Activated CD8-positive, alpha-beta memory T cell treated with anti-CD3 and anti-CD28 coated beads for 36 hours (primary cell): ENCODE measurements at regions not wholly inside any gene's neighbourhood (a gene's known extent, or its start where the extent isn't known, plus 50 kb on each side); places are given as distances from the start of the nearest gene placed in this dataset.
"Not testable (repeated sequence)": the region's sequence is repeated elsewhere in the genome, so short reads cannot be mapped to it uniquely, and the experiment has no call there.

ENCODE experiments used
- CTCF ChIA-PET: fragments of 350-600 bp; sonication (Branson Sonifier 250); formaldehyde crosslinking; loops from one replicate; lab custom pipeline; 2021; ENCODE audit warnings: antibody characterized with exemption; lab: Charles Lee
- POLR2A ChIA-PET: fragments of 350-600 bp; sonication (Branson Sonifier 250); formaldehyde crosslinking; loops from one replicate; lab custom pipeline; 2021; ENCODE audit warnings: antibody characterized with exemption; lab: Charles Lee

GRCh38 chrX:46198858-46199257 lies 346.4 kb downstream of the ZNF674 start:
- ChIA-PET CTCF (no interaction called here), POLR2A (no interaction called here)

DNA sequence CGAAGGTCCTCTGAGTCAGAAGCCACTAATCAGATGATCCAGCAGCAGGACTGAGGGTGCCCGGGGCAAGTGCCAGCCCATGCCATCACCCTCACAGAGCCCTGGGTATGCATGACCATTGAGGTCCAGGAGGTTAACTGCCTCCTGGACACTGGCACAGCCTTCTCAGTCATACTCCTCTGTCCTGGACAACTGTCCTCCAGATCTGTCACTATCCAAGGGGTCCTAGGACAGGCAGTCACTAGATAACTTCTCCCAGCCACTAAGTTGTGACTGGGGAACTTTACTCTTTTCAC lies 358.5 kb downstream of the ZNF674 start:
- CTCF ChIA-PET, POLR2A ChIA-PET: not testable (repeated sequence)

DNA sequence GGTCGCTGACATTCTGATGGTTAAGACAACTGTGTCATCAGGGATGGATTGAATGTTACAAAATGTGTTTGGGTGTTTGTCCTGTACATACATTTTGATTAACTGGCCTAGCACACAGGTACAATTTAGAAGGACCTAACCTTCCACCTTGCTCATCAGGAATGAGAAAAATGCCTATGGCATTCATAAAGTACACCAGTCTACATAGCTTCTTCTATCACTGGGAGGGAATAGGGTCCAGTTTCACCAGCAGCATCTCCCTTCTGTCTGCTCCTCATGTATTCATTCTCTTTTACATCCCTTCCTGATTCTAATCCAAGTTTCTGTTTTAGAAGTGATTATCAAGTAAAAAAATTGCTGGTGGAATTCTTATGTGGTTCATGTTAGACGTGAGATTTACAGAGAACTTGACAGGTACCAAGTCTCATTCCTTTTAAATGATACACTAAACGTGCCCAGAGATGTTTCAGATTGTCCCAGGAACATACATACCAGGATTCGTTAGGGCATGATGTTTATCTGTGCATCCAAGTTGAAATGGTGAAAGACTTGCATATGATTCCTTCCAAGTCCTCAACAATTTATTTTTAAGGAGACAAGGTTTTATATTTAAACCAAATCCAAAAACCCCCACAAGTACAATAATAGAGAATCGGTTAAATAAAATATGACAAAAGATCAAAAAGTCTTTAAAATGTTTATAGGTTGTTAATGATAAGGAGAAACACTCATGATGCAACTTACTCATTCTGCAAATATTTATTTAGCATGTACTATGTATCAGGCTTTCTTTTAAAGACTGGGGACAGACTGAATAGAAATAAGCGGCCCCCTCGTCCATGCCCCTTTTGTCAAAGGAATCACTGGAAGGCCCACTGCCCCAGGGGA lies 359.1 kb downstream of the ZNF674 start:
- POLR2A ChIA-PET = no interaction called here

DNA sequence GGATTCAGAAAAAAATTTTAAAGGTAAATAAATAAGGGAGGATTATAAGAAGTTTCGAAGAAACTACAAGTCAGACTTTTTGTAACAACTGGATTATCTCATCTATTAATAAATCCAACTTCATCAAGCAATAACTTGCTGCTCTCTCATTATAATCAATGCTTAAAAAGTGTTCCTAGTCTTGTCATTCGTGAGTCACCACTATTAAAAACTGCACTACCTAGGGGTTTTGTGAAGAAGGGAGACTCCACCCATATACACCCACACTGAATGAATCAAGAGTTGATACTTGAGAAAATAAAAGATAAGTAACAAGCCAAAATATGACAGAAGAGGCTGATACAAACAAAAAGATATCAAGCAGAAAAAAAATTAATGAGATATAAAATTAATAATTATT lies 360.5 kb downstream of the ZNF674 start:
- ChIA-PET CTCF (no interaction called here), POLR2A (no interaction called here)

More for the DNA sequence above, 359.1 kb downstream of the ZNF674 start:
- CTCF ChIA-PET = no interaction called here

DNA sequence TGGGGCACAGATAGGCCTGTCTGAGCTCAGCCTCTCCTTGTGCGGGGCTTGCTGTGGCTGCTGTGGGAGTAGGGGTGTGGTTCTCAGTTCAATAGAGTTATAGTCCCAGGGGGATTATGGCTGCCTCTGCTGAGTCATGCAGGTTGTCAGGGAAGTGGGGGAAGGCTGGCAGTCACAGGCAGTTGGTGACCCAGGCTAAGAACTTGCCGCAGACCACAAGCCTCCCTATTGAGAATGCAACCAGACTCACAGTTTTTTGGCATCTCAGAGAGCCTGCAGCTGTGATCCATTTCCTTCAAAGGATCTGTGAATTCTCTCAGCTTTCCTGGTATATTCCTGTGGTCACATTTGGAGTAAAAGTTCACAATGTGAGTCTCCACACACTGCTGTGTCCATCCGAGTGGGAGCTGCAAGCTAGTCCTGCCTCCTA lies 364.9 kb downstream of the ZNF674 start:
- ChIA-PET CTCF (no interaction called here), POLR2A (no interaction called here)

GRCh38 chrX:46179748-46180147 lies 365.5 kb downstream of the ZNF674 start:
- ChIA-PET POLR2A (no interaction called here), CTCF (no interaction called here)

DNA sequence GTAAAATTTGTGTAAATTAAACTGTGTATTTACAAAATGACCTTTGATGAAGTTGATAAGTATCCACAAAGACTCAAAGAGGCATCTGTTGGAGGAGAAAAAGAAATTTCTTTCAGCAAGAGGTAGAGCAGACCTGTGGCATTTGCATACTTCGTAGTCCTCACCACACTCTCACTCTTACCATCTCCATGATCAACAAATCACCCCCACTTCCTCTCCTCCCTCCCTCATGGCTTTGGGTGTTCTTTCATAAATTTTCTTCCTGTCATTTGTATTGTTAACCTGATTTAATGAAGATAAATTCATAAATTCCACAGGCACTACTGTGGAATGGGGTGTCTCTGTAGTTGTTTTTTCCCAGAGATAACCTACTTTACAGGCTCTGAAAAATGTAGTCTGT lies 366.5 kb downstream of the ZNF674 start:
- CTCF ChIA-PET = no interaction called here
- POLR2A ChIA-PET = no interaction called here

DNA sequence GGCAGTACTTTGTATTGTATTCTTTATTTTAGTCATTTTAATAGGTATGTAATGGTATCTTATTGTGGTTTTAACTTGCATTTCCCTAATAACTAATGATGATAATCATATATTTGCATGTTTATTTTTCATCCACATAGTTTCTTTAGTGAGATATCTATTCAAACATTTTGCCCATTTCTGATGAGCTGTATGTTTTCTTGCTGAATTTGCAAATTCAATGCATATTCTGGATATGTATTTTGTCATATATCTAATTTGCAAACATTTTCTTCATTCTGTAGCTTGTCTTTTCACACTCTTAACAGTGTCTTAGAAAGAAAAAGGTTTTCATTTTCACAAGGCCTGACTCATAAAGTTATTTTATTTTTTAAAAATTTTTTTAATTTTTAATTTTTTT lies 372.1 kb downstream of the ZNF674 start:
- ChIA-PET CTCF (no interaction called here), POLR2A (no interaction called here)

GRCh38 chrX:46171457-46171856 lies 373.8 kb downstream of the ZNF674 start:
- POLR2A ChIA-PET, CTCF ChIA-PET: not testable (repeated sequence)

- CTCF ChIA-PET = no interaction called here
- POLR2A ChIA-PET = no interaction called here
These were observed 375.4 kb downstream of the ZNF674 start for GRCh38 chrX:46169808-46170207.

- CTCF ChIA-PET = no interaction called here
These were observed 377.0 kb downstream of the ZNF674 start for GRCh38 chrX:46168254-46168653.

GRCh38 chrX:46165866-46166265 lies 379.4 kb downstream of the ZNF674 start:
- POLR2A ChIA-PET = no interaction called here
- CTCF ChIA-PET = no interaction called here

More at GRCh38 chrX:46168254-46168653, 377.0 kb downstream of the ZNF674 start:
- POLR2A ChIA-PET = no interaction called here

- ChIA-PET POLR2A (no interaction called here), CTCF (no interaction called here)
These were observed 379.8 kb downstream of the ZNF674 start for GRCh38 chrX:46165411-46165810.

DNA sequence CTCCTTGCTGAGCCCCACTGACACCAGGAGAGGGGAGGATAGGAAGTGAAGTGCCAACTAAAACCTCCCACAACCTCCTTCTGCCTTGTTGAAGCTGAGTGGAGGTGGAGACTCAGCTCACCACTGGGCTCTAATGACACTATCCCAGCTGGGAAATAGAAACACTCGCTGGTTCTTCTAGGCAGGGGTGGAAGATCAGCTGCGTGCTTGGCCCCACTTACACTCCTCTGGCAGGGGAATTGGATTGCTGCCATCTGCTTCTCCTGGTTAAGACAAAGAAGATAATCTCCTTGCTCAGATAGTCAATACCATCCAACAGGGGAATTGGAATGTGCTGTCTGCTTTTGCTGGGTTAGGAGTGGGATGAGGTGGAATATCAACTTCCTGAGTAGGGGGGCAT lies 392.5 kb downstream of the ZNF674 start:
- POLR2A ChIA-PET = no interaction called here
- CTCF ChIA-PET = no interaction called here

- POLR2A ChIA-PET, CTCF ChIA-PET: not testable (repeated sequence)
These were observed 393.9 kb downstream of the ZNF674 start for GRCh38 chrX:46151332-46151731.

DNA sequence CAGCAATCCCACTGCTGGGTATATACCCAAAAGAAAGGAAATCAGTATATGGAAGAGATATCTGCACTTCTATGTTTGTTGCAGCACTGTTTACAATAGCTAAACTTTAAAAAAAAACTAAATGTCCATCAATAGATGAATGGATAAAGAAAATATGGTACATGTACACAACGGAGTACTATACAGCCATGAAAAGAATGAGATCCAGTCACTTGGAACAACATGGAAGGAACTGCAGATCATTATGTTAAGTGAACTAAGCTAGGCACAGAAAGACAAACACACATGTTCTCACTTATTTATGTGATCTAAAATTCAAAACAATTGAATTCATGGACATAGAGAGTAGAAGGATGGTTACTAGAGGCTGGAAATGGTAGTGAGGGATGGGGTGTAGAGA lies 400.7 kb downstream of the ZNF674 start:
- POLR2A ChIA-PET = no interaction called here
- CTCF ChIA-PET = no interaction called here

DNA sequence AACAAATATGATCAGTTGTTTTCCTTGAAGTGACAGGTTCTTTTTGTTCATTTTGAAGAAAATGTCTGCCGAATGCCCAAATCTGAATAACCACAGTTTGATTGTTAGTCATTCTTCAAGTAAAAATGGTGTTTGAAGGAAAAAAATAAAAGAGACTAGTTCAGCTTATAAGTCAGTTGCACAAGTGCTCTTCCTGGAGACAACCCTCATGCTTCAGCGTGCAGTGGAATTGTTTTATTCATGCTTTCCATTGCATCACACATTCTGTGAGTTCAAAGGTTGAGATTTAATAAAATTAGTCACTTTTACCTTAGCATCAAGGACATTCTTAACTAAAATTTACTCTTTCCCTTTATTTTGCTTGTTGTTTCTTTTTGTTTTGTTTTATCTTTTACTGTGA lies 404.9 kb downstream of the ZNF674 start:
- POLR2A ChIA-PET = no interaction called here
- CTCF ChIA-PET = no interaction called here

- ChIA-PET CTCF (no interaction called here), POLR2A (no interaction called here)
These were observed 415.0 kb downstream of the ZNF674 start for GRCh38 chrX:46130247-46130646.

GRCh38 chrX:46125111-46125510 lies 420.1 kb downstream of the ZNF674 start:
- ChIA-PET CTCF (no interaction called here), POLR2A (no interaction called here)

DNA sequence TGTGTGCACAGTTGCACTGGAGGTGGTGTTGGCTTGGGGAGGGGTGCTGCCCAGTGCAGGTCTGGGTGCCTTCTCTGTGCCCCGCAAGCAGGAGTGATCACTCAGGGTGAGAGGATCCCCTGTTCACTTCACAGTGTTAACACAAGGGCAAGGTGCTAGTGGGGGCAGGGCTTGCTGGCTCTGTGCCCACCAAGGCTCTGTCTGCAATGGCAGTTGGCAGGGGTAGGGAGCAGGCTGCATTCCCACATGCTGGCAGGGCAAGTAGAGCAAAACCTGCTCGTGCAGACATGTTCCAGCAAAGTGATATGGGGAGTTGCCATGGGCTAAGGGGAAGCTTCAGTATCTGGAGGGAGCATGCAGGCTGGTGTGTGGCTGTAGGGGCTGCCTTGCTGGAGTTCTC lies 428.0 kb downstream of the ZNF674 start:
- ChIA-PET POLR2A (no interaction called here), CTCF (no interaction called here)

DNA sequence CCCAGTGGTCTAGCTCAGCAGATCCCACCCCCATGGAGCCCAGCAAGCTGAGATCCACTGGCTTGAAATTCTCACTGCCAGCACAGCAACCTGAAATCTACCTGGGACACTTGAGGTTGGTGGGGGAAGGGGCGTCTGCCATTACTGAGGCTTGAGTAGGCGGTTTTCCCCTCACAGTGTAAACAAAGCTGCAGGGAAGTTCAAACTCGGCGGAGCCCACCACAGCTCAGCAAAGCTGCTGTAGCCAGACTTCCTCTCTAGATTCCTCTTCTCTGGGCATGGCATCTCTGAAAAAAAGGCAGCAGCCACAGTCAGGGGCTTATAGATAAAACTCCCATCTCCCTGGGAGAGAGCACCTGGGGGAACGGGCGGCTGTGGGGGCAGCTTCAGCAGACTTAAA lies 457.9 kb downstream of the ZNF674 start:
- CTCF ChIA-PET, POLR2A ChIA-PET: not testable (repeated sequence)

GRCh38 chrX:46080121-46080520 lies 465.1 kb downstream of the ZNF674 start:
- CTCF ChIA-PET, POLR2A ChIA-PET: not testable (repeated sequence)
